ENCODE measurements at regions not wholly inside any gene's neighbourhood (a gene's known extent, or its start where the extent isn't known, plus 50 kb on each side); places are given as distances from the start of the nearest gene placed in this dataset.

- no peaks in the 10 kb centered on the region for H3K36me3 ChIP-seq (ENCODE audit: insufficient read depth, insufficient read length, low read length)
- TF ChIP-seq SUZ12 (IDR thresholded peaks at IDR 0.05; ENCODE audit: extremely low read depth, insufficient read depth, insufficient read length) (no peak), YY1 (IDR thresholded peaks at IDR 0.05; ENCODE audit: insufficient read depth, insufficient read length) (no peak), ZNF274 (IDR thresholded peaks at IDR 0.05; ENCODE audit: low read depth, low read length) (no peak)
- no peak for DNase-seq (ENCODE audit: low read depth, low spot score)
Observed at GRCh38 chr3:36221975-36222374, 158.3 kb upstream of the STAC start.

GRCh38 chr3:36227980-36228379 is 152.3 kb upstream of the STAC start:
- H3K9me3 ChIP-seq (ENCODE audit: insufficient read depth, low read length): no peaks in the 10 kb centered on the region
- TF ChIP-seq SUZ12 (IDR thresholded peaks at IDR 0.05; ENCODE audit: extremely low read depth, insufficient read depth, insufficient read length): no peak
- no peak for TF ChIP-seq ZNF274 (IDR thresholded peaks at IDR 0.05; ENCODE audit: low read depth, low read length)
- no peak for TF ChIP-seq YY1 (IDR thresholded peaks at IDR 0.05; ENCODE audit: insufficient read depth, insufficient read length)
- no peak for DNase-seq (ENCODE audit: low read depth, low spot score)

More at GRCh38 chr3:36221975-36222374, 158.3 kb upstream of the STAC start:
- H3K4me3 ChIP-seq (ENCODE audit: insufficient read length, low read depth): no peak overlapping the region
- H3K4me1 ChIP-seq (ENCODE audit: insufficient read depth, insufficient read length): peaks cover 2% of the 10 kb centered on the region
- no peak overlapping the region for H3K9ac ChIP-seq (ENCODE audit: insufficient read length, low read depth)
- no peaks in the 10 kb centered on the region for H3K9me3 ChIP-seq (ENCODE audit: insufficient read depth, low read length)
- H3K27me3 ChIP-seq (ENCODE audit: insufficient read depth, insufficient read length): no peaks in the 10 kb centered on the region

GRCh38 chr3:36229496-36229895 is 150.8 kb upstream of the STAC start:
- peaks cover 2% of the 10 kb centered on the region for H3K4me1 ChIP-seq (ENCODE audit: insufficient read depth, insufficient read length)
- H3K27me3 ChIP-seq (ENCODE audit: insufficient read depth, insufficient read length): no peaks in the 10 kb centered on the region
- TF ChIP-seq SUZ12 (IDR thresholded peaks at IDR 0.05; ENCODE audit: extremely low read depth, insufficient read depth, insufficient read length) (no peak), YY1 (IDR thresholded peaks at IDR 0.05; ENCODE audit: insufficient read depth, insufficient read length) (no peak), ZNF274 (IDR thresholded peaks at IDR 0.05; ENCODE audit: low read depth, low read length) (no peak)
- no peak overlapping the region for H3K4me3 ChIP-seq (ENCODE audit: insufficient read length, low read depth)
- H3K9ac ChIP-seq (ENCODE audit: insufficient read length, low read depth): no peak overlapping the region
- no peaks in the 10 kb centered on the region for H3K36me3 ChIP-seq (ENCODE audit: insufficient read depth, insufficient read length, low read length)
- no peak for DNase-seq (ENCODE audit: low read depth, low spot score)
- no peaks in the 10 kb centered on the region for H3K9me3 ChIP-seq (ENCODE audit: insufficient read depth, low read length)

More at GRCh38 chr3:36227980-36228379, 152.3 kb upstream of the STAC start:
- Histone ChIP-seq H3K9ac (ENCODE audit: insufficient read length, low read depth) (no peak overlapping the region), H3K4me1 (ENCODE audit: insufficient read depth, insufficient read length) (peaks cover 2% of the 10 kb centered on the region), H3K36me3 (ENCODE audit: insufficient read depth, insufficient read length, low read length) (no peaks in the 10 kb centered on the region), H3K27me3 (ENCODE audit: insufficient read depth, insufficient read length) (no peaks in the 10 kb centered on the region), H3K4me3 (ENCODE audit: insufficient read length, low read depth) (no peak overlapping the region)

DNA sequence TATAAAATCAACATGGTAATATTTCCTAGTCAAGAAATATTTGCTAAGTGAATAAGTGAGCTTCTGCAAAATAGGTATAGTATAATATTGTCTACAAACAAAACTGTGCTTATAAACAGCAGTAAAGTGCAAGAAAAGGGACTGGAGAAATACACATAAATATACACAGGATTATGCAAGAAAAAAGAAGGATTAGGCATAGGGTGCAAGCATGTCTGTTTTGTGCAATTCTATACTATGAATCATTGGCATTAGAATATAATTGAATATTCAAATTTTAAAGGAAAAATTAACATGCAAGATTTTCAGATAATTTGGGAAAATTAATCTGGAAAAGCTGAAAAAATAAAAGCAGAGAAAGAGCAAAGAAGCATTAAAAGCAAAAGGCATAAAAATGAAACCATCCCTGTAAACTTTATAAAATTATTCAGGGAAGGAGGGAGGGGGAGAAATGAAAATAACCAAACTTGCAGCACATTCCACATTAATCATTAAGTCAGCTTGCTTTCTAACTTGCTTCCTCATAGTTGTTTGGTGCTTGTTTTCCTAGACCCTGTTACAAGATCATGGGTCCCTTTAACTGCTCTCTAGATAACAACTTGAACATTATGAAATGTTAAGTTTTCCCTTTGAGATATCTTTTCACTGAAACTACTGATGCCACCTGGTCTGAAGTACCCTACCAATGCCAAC is 147.4 kb upstream of the STAC start:
- TF ChIP-seq SUZ12 (IDR thresholded peaks at IDR 0.05; ENCODE audit: extremely low read depth, insufficient read depth, insufficient read length): no peak
- no peak for TF ChIP-seq ZNF274 (IDR thresholded peaks at IDR 0.05; ENCODE audit: low read depth, low read length)
- no peak for TF ChIP-seq YY1 (IDR thresholded peaks at IDR 0.05; ENCODE audit: insufficient read depth, insufficient read length)
- H3K27me3 ChIP-seq (ENCODE audit: insufficient read depth, insufficient read length): no peaks in the 10 kb centered on the region
- no peaks in the 10 kb centered on the region for H3K4me1 ChIP-seq (ENCODE audit: insufficient read depth, insufficient read length)
- no peak for DNase-seq (ENCODE audit: low read depth, low spot score)
- H3K4me3 ChIP-seq (ENCODE audit: insufficient read length, low read depth): no peak overlapping the region
- no peak overlapping the region for H3K9ac ChIP-seq (ENCODE audit: insufficient read length, low read depth)
- H3K9me3 ChIP-seq (ENCODE audit: insufficient read depth, low read length): no peaks in the 10 kb centered on the region
- no peaks in the 10 kb centered on the region for H3K36me3 ChIP-seq (ENCODE audit: insufficient read depth, insufficient read length, low read length)

GRCh38 chr3:36244728-36245127 is 135.6 kb upstream of the STAC start:
- Histone ChIP-seq H3K36me3 (ENCODE audit: insufficient read depth, insufficient read length, low read length) (no peaks in the 10 kb centered on the region), H3K9me3 (ENCODE audit: insufficient read depth, low read length) (no peaks in the 10 kb centered on the region), H3K9ac (ENCODE audit: insufficient read length, low read depth) (no peak overlapping the region), H3K4me3 (ENCODE audit: insufficient read length, low read depth) (no peak overlapping the region), H3K27me3 (ENCODE audit: insufficient read depth, insufficient read length) (no peaks in the 10 kb centered on the region), H3K4me1 (ENCODE audit: insufficient read depth, insufficient read length) (no peaks in the 10 kb centered on the region)
- no peak for DNase-seq (ENCODE audit: low read depth, low spot score)
- TF ChIP-seq ZNF274 (IDR thresholded peaks at IDR 0.05; ENCODE audit: low read depth, low read length) (no peak), YY1 (IDR thresholded peaks at IDR 0.05; ENCODE audit: insufficient read depth, insufficient read length) (no peak), SUZ12 (IDR thresholded peaks at IDR 0.05; ENCODE audit: extremely low read depth, insufficient read depth, insufficient read length) (no peak)

GRCh38 chr3:36248374-36248773 is 131.9 kb upstream of the STAC start:
- no peak overlapping the region for H3K9ac ChIP-seq (ENCODE audit: insufficient read length, low read depth)
- no peak for DNase-seq (ENCODE audit: low read depth, low spot score)
- no peak overlapping the region for H3K4me3 ChIP-seq (ENCODE audit: insufficient read length, low read depth)
- no peaks in the 10 kb centered on the region for H3K36me3 ChIP-seq (ENCODE audit: insufficient read depth, insufficient read length, low read length)
- no peaks in the 10 kb centered on the region for H3K27me3 ChIP-seq (ENCODE audit: insufficient read depth, insufficient read length)
- TF ChIP-seq YY1 (IDR thresholded peaks at IDR 0.05; ENCODE audit: insufficient read depth, insufficient read length) (no peak), ZNF274 (IDR thresholded peaks at IDR 0.05; ENCODE audit: low read depth, low read length) (no peak), SUZ12 (IDR thresholded peaks at IDR 0.05; ENCODE audit: extremely low read depth, insufficient read depth, insufficient read length) (no peak)
- no peaks in the 10 kb centered on the region; the same call in 1 of the 2 replicates for H3K9me3 ChIP-seq (ENCODE audit: insufficient read depth, low read length)
- H3K4me1 ChIP-seq (ENCODE audit: insufficient read depth, insufficient read length): peaks cover 2% of the 10 kb centered on the region

GRCh38 chr3:36250191-36250590 is 130.1 kb upstream of the STAC start:
- Histone ChIP-seq H3K27me3 (ENCODE audit: insufficient read depth, insufficient read length) (no peaks in the 10 kb centered on the region), H3K9me3 (ENCODE audit: insufficient read depth, low read length) (no peaks in the 10 kb centered on the region; the same call in 1 of the 2 replicates), H3K4me3 (ENCODE audit: insufficient read length, low read depth) (no peak overlapping the region), H3K4me1 (ENCODE audit: insufficient read depth, insufficient read length) (peaks cover 2% of the 10 kb centered on the region), H3K9ac (ENCODE audit: insufficient read length, low read depth) (no peak overlapping the region), H3K36me3 (ENCODE audit: insufficient read depth, insufficient read length, low read length) (no peaks in the 10 kb centered on the region)
- DNase-seq (ENCODE audit: low read depth, low spot score): no peak
- TF ChIP-seq YY1 (IDR thresholded peaks at IDR 0.05; ENCODE audit: insufficient read depth, insufficient read length): no peak
- no peak for TF ChIP-seq ZNF274 (IDR thresholded peaks at IDR 0.05; ENCODE audit: low read depth, low read length)
- TF ChIP-seq SUZ12 (IDR thresholded peaks at IDR 0.05; ENCODE audit: extremely low read depth, insufficient read depth, insufficient read length): no peak
